Loucy (cell line): ENCODE measurements at regions not wholly inside any gene's neighbourhood (a gene's known extent, or its start where the extent isn't known, plus 50 kb on each side); places are given as distances from the start of the nearest gene placed in this dataset.

Experiments used
- CTCF ChIP-seq: fragments of 200-600 bp; sonication (generic); conservative IDR thresholded peaks from 2 replicates; pipeline ENCODE4 v1.5.1; 2014; ENCODE audit warnings: mild to moderate bottlenecking, antibody characterized with exemption, low read length
- EZH2phosphoT487 ChIP-seq: fragments of 200-600 bp; IDR thresholded peaks from 2 replicates; pipeline ENCODE4 v1.6.1; 2018; ENCODE audit warnings: antibody characterized with exemption, mild to moderate bottlenecking, moderate library complexity, borderline replicate concordance

DNA sequence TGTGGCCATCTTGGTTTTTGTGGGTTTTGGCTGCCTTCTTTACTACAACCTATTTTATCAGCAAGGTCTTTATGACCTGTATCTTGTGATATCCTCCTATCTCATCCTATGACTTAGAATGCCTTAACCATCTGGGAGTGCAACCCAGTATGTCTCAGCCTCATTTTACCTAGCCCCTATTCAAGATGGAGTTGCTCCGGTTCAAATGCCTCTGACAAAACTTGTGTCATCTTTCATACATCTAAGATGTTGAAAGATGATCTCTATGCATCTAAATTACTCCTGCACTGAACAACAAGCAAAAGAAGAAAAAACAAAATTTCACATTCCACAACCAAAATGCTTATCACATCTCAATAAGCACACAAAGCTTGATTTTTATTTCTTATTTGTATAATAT, 129.5 kb upstream of the CNR1 start:
- TF ChIP-seq CTCF (no peak), EZH2phosphoT487 (no peak)
